ENCODE measurements at regions not wholly inside any gene's neighbourhood (a gene's known extent, or its start where the extent isn't known, plus 50 kb on each side); places are given as distances from the start of the nearest gene placed in this dataset.

GRCh38 chr3:23075496-23075895 is 127.6 kb upstream of the UBE2E2 start:
- TF ChIP-seq, protein P1, sequence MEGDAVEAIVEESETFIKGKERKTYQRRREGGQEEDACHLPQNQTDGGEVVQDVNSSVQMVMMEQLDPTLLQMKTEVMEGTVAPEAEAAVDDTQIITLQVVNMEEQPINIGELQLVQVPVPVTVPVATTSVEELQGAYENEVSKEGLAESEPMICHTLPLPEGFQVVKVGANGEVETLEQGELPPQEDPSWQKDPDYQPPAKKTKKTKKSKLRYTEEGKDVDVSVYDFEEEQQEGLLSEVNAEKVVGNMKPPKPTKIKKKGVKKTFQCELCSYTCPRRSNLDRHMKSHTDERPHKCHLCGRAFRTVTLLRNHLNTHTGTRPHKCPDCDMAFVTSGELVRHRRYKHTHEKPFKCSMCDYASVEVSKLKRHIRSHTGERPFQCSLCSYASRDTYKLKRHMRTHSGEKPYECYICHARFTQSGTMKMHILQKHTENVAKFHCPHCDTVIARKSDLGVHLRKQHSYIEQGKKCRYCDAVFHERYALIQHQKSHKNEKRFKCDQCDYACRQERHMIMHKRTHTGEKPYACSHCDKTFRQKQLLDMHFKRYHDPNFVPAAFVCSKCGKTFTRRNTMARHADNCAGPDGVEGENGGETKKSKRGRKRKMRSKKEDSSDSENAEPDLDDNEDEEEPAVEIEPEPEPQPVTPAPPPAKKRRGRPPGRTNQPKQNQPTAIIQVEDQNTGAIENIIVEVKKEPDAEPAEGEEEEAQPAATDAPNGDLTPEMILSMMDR (IDR thresholded peaks at IDR 0.05) = no peak
- no peaks in the 10 kb centered on the region for H3K27me3 ChIP-seq (replicated peaks; ENCODE audit: insufficient read depth)
- ATAC-seq (ENCODE audit: insufficient number of reproducible peaks, low FRiP score, low read depth) = no peak
- H3K4me1 ChIP-seq (ENCODE audit: control insufficient read depth in 1 of 2, low read depth in 2 of 2) = peaks cover 8 to 24% of the 10 kb centered on the region in 2 donors
- no peak overlapping the region for H3K4me3 ChIP-seq
- no peaks in the 10 kb centered on the region for H3K36me3 ChIP-seq
- H3K9me3 ChIP-seq = no peaks in the 10 kb centered on the region
- H3K27ac ChIP-seq = no peak overlapping the region
- no peak for DNase-seq (ENCODE audit: low spot score)

GRCh38 chr3:23076437-23076836 is 126.7 kb upstream of the UBE2E2 start:
- DNase-seq (ENCODE audit: low spot score) (no peak), ATAC-seq (ENCODE audit: insufficient number of reproducible peaks, low FRiP score, low read depth) (no peak)
- Histone ChIP-seq H3K4me1 (ENCODE audit: control insufficient read depth in 1 of 2, low read depth in 2 of 2) (peaks cover 8 to 24% of the 10 kb centered on the region in 2 donors), H3K27me3 (replicated peaks; ENCODE audit: insufficient read depth) (no peaks in the 10 kb centered on the region), H3K36me3 (no peaks in the 10 kb centered on the region), H3K27ac (no peak overlapping the region), H3K9me3 (no peaks in the 10 kb centered on the region), H3K4me3 (no peak overlapping the region)
- TF ChIP-seq, protein P1 (IDR thresholded peaks at IDR 0.05) = no peak

- H3K4me3 ChIP-seq = no peak overlapping the region
- TF ChIP-seq, protein P1 (IDR thresholded peaks at IDR 0.05) = no peak
- no peaks in the 10 kb centered on the region for H3K9me3 ChIP-seq
- H3K4me1 ChIP-seq (ENCODE audit: control insufficient read depth in 1 of 2, low read depth in 2 of 2) = peaks cover 8 to 24% of the 10 kb centered on the region in 2 donors
- H3K36me3 ChIP-seq = no peaks in the 10 kb centered on the region
- no peak for DNase-seq (ENCODE audit: low spot score)
- H3K27ac ChIP-seq = no peak overlapping the region
- no peak for ATAC-seq (ENCODE audit: insufficient number of reproducible peaks, low FRiP score, low read depth)
- H3K27me3 ChIP-seq (replicated peaks; ENCODE audit: insufficient read depth) = no peaks in the 10 kb centered on the region
These were observed 126.0 kb upstream of the UBE2E2 start for GRCh38 chr3:23077126-23077525.

DNA sequence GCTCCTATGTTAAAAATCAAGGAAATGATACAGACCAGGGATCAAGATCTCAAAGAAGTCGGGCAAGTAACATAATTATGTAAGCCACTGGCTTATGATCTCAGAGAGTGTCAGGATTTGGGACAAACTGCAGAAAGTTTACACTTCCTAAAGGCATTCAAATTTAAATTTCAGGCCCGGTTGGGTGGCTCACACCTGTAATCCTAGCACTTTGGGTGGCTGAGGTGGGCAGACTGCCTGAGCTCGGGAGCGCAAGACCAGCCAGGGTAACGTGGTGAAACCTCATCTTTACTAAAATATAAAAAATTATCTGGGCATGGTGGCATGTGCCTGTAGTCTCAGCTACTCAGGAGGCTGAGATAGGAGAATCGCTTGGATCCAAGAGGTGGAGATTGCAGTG is 124.4 kb upstream of the UBE2E2 start:
- ATAC-seq (ENCODE audit: insufficient number of reproducible peaks, low FRiP score, low read depth) (no peak), DNase-seq (ENCODE audit: low spot score) (no peak)
- Histone ChIP-seq H3K4me1 (ENCODE audit: control insufficient read depth in 1 of 2, low read depth in 2 of 2) (peaks cover 8 to 24% of the 10 kb centered on the region in 2 donors), H3K4me3 (no peak overlapping the region), H3K27ac (no peak overlapping the region), H3K9me3 (no peaks in the 10 kb centered on the region), H3K27me3 (replicated peaks; ENCODE audit: insufficient read depth) (no peaks in the 10 kb centered on the region), H3K36me3 (no peaks in the 10 kb centered on the region)
- TF ChIP-seq, protein P1 (IDR thresholded peaks at IDR 0.05) = no peak

GRCh38 chr3:23079976-23080375 is 123.2 kb upstream of the UBE2E2 start:
- no peaks in the 10 kb centered on the region for H3K27me3 ChIP-seq (replicated peaks; ENCODE audit: insufficient read depth)
- H3K4me3 ChIP-seq = no peak overlapping the region
- H3K4me1 ChIP-seq (ENCODE audit: control insufficient read depth in 1 of 2, low read depth in 2 of 2) = peaks cover 8 to 18% of the 10 kb centered on the region in 2 donors
- H3K27ac ChIP-seq = no peak overlapping the region
- H3K36me3 ChIP-seq = no peaks in the 10 kb centered on the region
- no peak for ATAC-seq (ENCODE audit: insufficient number of reproducible peaks, low FRiP score, low read depth)
- no peak for DNase-seq (ENCODE audit: low spot score)
- TF ChIP-seq, protein P1 (IDR thresholded peaks at IDR 0.05) = no peak
- H3K9me3 ChIP-seq = no peaks in the 10 kb centered on the region

Data from thoracic aorta (tissue), 2 donors.